ENCODE measurements at regions not wholly inside any gene's neighbourhood (a gene's known extent, or its start where the extent isn't known, plus 50 kb on each side); places are given as distances from the start of the nearest gene placed in this dataset.
A peak's percentile ranks its signal among the peaks of the same experiment; 100 is the strongest.
"Not testable (repeated sequence)": the region's sequence is repeated elsewhere in the genome, so short reads cannot be mapped to it uniquely, and the experiment has no call there.

DNA sequence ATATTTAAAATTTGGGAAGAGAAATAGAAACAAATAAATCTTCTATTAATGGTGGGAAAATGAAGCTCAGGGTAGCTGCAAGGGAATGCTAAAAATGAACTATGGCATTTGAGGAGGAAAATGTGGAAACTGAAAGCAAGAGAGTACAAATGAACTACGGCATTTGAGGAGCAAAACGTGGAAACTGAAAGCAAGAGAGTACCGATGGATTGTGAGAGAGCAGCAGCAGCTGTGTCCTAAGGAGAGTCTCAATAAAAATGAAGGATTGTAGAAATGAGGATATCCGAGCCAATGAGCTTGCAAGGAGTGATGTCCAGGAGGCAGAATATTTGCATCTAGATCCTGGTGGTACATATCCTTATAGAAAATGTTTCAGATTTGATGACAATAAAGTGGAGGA lies 547.1 kb upstream of the ZNF337 start:
- TF ChIP-seq, protein P1, sequence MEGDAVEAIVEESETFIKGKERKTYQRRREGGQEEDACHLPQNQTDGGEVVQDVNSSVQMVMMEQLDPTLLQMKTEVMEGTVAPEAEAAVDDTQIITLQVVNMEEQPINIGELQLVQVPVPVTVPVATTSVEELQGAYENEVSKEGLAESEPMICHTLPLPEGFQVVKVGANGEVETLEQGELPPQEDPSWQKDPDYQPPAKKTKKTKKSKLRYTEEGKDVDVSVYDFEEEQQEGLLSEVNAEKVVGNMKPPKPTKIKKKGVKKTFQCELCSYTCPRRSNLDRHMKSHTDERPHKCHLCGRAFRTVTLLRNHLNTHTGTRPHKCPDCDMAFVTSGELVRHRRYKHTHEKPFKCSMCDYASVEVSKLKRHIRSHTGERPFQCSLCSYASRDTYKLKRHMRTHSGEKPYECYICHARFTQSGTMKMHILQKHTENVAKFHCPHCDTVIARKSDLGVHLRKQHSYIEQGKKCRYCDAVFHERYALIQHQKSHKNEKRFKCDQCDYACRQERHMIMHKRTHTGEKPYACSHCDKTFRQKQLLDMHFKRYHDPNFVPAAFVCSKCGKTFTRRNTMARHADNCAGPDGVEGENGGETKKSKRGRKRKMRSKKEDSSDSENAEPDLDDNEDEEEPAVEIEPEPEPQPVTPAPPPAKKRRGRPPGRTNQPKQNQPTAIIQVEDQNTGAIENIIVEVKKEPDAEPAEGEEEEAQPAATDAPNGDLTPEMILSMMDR (IDR thresholded peaks at IDR 0.05; ENCODE audit: borderline replicate concordance, extremely low read depth, insufficient read depth), result no peak
- H3K9me3 ChIP-seq (ENCODE audit: control insufficient read depth in 2 of 3, insufficient read depth in 1 of 3, low read length in 3 of 3), result no peaks in the 10 kb centered on the region
- H3K9ac ChIP-seq (ENCODE audit: low read length in 3 of 3), result no peak overlapping the region
- H3K27me3 ChIP-seq (ENCODE audit: control insufficient read depth, insufficient read depth, low read length), result no peaks in the 10 kb centered on the region
- H3K27ac ChIP-seq (ENCODE audit: low read depth in 2 of 2, low read length in 2 of 2), result no peak overlapping the region
- intact Hi-C loops (cut with DNase I), result no loop called here
- no peak for DNase-seq
- no peaks in the 10 kb centered on the region for H3K4me1 ChIP-seq (ENCODE audit: control insufficient read depth in 2 of 3, insufficient read depth in 2 of 3, low read depth in 1 of 3, low read length in 3 of 3)
- FAIRE-seq, result no peak
- no peaks in the 10 kb centered on the region for H3K36me3 ChIP-seq (ENCODE audit: control insufficient read depth in 2 of 3, insufficient read depth in 3 of 3, low read length in 3 of 3)
- no peak overlapping the region for H3K4me3 ChIP-seq (ENCODE audit: low read length in 3 of 3)

DNA sequence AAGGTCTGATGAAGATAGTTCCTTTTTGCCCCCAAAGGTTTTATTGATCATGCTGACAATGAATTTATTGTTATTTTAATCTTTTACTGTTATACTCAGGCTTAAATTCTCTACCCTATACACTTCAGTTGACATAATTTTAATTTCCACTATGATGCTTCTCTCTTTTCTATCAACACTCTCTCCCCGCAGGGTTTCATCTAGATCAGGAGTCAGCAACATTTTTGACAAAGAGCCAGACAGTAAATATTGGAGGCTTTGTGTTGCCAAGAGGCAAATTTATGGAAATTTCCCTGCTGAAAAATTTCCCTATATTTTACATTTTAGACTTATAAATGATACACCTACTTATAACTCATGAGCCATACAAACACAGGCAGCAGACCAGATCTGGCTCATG lies 524.0 kb upstream of the ZNF337 start:
- H3K4me1 ChIP-seq (ENCODE audit: control insufficient read depth in 2 of 3, insufficient read depth in 2 of 3, low read depth in 1 of 3, low read length in 3 of 3); FAIRE-seq; DNase-seq; H3K27me3 ChIP-seq (ENCODE audit: control insufficient read depth, insufficient read depth, low read length); H3K9ac ChIP-seq (ENCODE audit: low read length in 3 of 3); H3K27ac ChIP-seq (ENCODE audit: low read depth in 2 of 2, low read length in 2 of 2); H3K36me3 ChIP-seq (ENCODE audit: control insufficient read depth in 2 of 3, insufficient read depth in 3 of 3, low read length in 3 of 3); H3K9me3 ChIP-seq (ENCODE audit: control insufficient read depth in 2 of 3, insufficient read depth in 1 of 3, low read length in 3 of 3); intact Hi-C loops (cut with DNase I); H3K4me3 ChIP-seq (ENCODE audit: low read length in 3 of 3): not testable (repeated sequence)

DNA sequence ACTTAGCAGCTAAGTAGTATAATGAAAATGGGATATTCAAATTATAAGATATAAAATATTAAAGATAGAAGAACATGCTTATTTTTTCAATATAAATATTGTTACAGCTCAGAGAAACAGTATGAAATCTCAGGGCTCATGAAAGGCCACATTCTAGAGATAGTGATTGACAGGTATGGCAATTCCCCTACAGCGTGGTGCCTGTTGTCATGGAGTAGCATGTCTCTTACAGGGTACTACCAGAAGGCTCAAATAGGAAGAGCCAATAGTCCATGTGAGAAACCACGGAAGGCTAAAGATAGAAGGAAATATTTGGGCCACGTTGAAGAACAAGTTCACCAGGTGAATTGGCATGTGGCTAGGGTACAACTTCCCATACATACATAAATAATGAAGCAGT lies 522.9 kb upstream of the ZNF337 start:
- H3K36me3 ChIP-seq (ENCODE audit: control insufficient read depth in 2 of 3, insufficient read depth in 3 of 3, low read length in 3 of 3); intact Hi-C loops (cut with DNase I); H3K9me3 ChIP-seq (ENCODE audit: control insufficient read depth in 2 of 3, insufficient read depth in 1 of 3, low read length in 3 of 3); H3K4me1 ChIP-seq (ENCODE audit: control insufficient read depth in 2 of 3, insufficient read depth in 2 of 3, low read depth in 1 of 3, low read length in 3 of 3); H3K9ac ChIP-seq (ENCODE audit: low read length in 3 of 3); DNase-seq; H3K27me3 ChIP-seq (ENCODE audit: control insufficient read depth, insufficient read depth, low read length); FAIRE-seq; H3K4me3 ChIP-seq (ENCODE audit: low read length in 3 of 3); H3K27ac ChIP-seq (ENCODE audit: low read depth in 2 of 2, low read length in 2 of 2): not testable (repeated sequence)

DNA sequence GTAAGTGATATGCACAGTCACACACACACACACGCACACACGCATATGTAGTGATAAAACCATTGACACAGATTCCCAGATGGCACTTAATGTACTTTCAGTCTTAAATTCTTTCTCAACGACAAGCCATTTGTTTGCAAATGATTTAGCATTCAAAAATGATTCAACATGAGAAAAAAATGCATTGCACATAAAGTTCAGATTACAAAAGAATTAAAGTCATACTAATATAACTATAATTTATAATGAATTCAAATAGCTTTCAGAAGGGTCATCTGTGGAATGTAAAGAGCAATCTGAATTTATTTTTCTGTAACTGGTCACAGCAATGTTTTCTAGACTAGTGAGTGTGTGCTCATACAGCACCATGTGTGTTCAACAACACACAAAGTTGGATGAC lies 521.6 kb upstream of the ZNF337 start:
- no peak for FAIRE-seq
- Histone ChIP-seq H3K36me3 (ENCODE audit: control insufficient read depth in 2 of 3, insufficient read depth in 3 of 3, low read length in 3 of 3) (no peaks in the 10 kb centered on the region), H3K4me1 (ENCODE audit: control insufficient read depth in 2 of 3, insufficient read depth in 2 of 3, low read depth in 1 of 3, low read length in 3 of 3) (no peaks in the 10 kb centered on the region), H3K9ac (ENCODE audit: low read length in 3 of 3) (no peak overlapping the region), H3K4me3 (ENCODE audit: low read length in 3 of 3) (no peak overlapping the region), H3K27me3 (ENCODE audit: control insufficient read depth, insufficient read depth, low read length) (no peaks in the 10 kb centered on the region), H3K9me3 (ENCODE audit: control insufficient read depth in 2 of 3, insufficient read depth in 1 of 3, low read length in 3 of 3) (no peaks in the 10 kb centered on the region), H3K27ac (ENCODE audit: low read depth in 2 of 2, low read length in 2 of 2) (no peak overlapping the region)
- TF ChIP-seq, protein P1 (IDR thresholded peaks at IDR 0.05; ENCODE audit: borderline replicate concordance, extremely low read depth, insufficient read depth), result no peak
- DNase-seq, result peak in 1 of 5 donors; percentile 9
- intact Hi-C loops (cut with DNase I), result no loop called here

DNA sequence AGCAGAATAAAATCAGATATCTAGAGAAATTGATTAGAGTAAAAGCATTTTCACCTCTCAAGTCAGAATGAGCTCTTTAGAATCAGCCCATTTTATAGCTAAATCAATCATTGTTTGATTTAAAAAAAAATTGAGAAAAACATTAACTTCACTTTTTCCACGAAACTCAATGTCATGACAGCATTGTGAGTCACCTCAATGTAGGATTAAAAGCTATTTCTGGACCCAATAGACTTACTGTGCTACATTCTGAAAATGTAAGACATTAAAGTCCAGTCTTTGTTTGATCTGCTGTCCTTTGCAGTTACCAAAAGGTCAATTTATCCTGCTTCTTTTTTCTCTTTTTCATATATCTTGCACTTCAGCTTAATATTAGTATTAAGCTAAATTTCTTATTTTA lies 519.4 kb upstream of the ZNF337 start:
- no peaks in the 10 kb centered on the region for H3K36me3 ChIP-seq (ENCODE audit: control insufficient read depth in 2 of 3, insufficient read depth in 3 of 3, low read length in 3 of 3)
- H3K27me3 ChIP-seq (ENCODE audit: control insufficient read depth, insufficient read depth, low read length), result peaks cover 9% of the 10 kb centered on the region
- H3K4me1 ChIP-seq (ENCODE audit: control insufficient read depth in 2 of 3, insufficient read depth in 2 of 3, low read depth in 1 of 3, low read length in 3 of 3), result no peaks in the 10 kb centered on the region
- intact Hi-C loops (cut with DNase I), result no loop called here
- no peak for FAIRE-seq
- DNase-seq, result no peak
- H3K4me3 ChIP-seq (ENCODE audit: low read length in 3 of 3), result no peak overlapping the region
- H3K9me3 ChIP-seq (ENCODE audit: control insufficient read depth in 2 of 3, insufficient read depth in 1 of 3, low read length in 3 of 3), result no peaks in the 10 kb centered on the region
- TF ChIP-seq, protein P1 (IDR thresholded peaks at IDR 0.05; ENCODE audit: borderline replicate concordance, extremely low read depth, insufficient read depth), result no peak
- no peak overlapping the region for H3K27ac ChIP-seq (ENCODE audit: low read depth in 2 of 2, low read length in 2 of 2)
- no peak overlapping the region for H3K9ac ChIP-seq (ENCODE audit: low read length in 3 of 3)
